ENCODE measurements at regions not wholly inside any gene's neighbourhood (a gene's known extent, or its start where the extent isn't known, plus 50 kb on each side); places are given as distances from the start of the nearest gene placed in this dataset.
A peak's percentile ranks its signal among the peaks of the same experiment; 100 is the strongest.

GRCh38 chr11:33633251-33634003, 67.2 kb downstream of the C11orf91 start:
- no peak overlapping the region for H3K4me3 ChIP-seq
- 42 to 54% methylated on average over 11 to 15 of the region's 15 CpGs for WGBS, 2 donors
- peak overlapping the region; percentile 77 to 86 (median 80) for H3K27ac ChIP-seq
- H3K27me3 ChIP-seq: no peaks in the 10 kb centered on the region
- no peak for DNase-seq
- no peaks in the 10 kb centered on the region for H3K9me3 ChIP-seq
- intact Hi-C loops (cut with DNase I): no loop called here
- peaks cover 5 to 65% (median 25%) of the 10 kb centered on the region in 3 donors for H3K4me1 ChIP-seq
- TF ChIP-seq CTCF (IDR thresholded peaks at IDR 0.05) (no peak), POLR2A (IDR thresholded peaks at IDR 0.05) (no peak)
- H3K36me3 ChIP-seq: no peaks in the 10 kb centered on the region

- DNase-seq: no peak
- TF ChIP-seq POLR2A (IDR thresholded peaks at IDR 0.05) (no peak), CTCF (IDR thresholded peaks at IDR 0.05) (no peak)
- H3K4me1 ChIP-seq: peaks cover 5 to 60% (median 25%) of the 10 kb centered on the region in 3 donors
- H3K9me3 ChIP-seq: no peaks in the 10 kb centered on the region
- WGBS, 2 donors: 89 to 90% methylated on average over 5 of the region's 5 CpGs
- peak overlapping the region in 3 of 4 donors; percentile 52 to 84 (median 55) for H3K27ac ChIP-seq
- H3K27me3 ChIP-seq: no peaks in the 10 kb centered on the region
- intact Hi-C loops (cut with DNase I): no loop called here
- no peak overlapping the region for H3K4me3 ChIP-seq
- no peaks in the 10 kb centered on the region for H3K36me3 ChIP-seq
These were observed 68.9 kb downstream of the C11orf91 start for GRCh38 chr11:33631749-33632091.

- no peak for DNase-seq
- Histone ChIP-seq H3K27me3 (no peaks in the 10 kb centered on the region), H3K36me3 (no peaks in the 10 kb centered on the region), H3K4me1 (peaks cover 5 to 54% (median 25%) of the 10 kb centered on the region in 3 donors), H3K9me3 (no peaks in the 10 kb centered on the region), H3K4me3 (no peak overlapping the region), H3K27ac (peak overlapping the region in 3 of 4 donors; percentile 28 to 55 (median 52))
- WGBS, 2 donors: 56 to 58% methylated on average over 9 to 12 of the region's 12 CpGs
- intact Hi-C loops (cut with DNase I): no loop called here
- no peak for TF ChIP-seq POLR2A (IDR thresholded peaks at IDR 0.05)
- no peak for TF ChIP-seq CTCF (IDR thresholded peaks at IDR 0.05)
These were observed 69.5 kb downstream of the C11orf91 start for GRCh38 chr11:33630936-33631748.

GRCh38 chr11:33624083-33624482, 76.5 kb downstream of the C11orf91 start:
- no peak for TF ChIP-seq CTCF (IDR thresholded peaks at IDR 0.05)
- no peak for TF ChIP-seq POLR2A (IDR thresholded peaks at IDR 0.05)
- DNase-seq: no peak
- Histone ChIP-seq H3K4me1 (no peaks in the 10 kb centered on the region), H3K27me3 (no peaks in the 10 kb centered on the region), H3K27ac (no peak overlapping the region), H3K4me3 (no peak overlapping the region), H3K9me3 (no peaks in the 10 kb centered on the region), H3K36me3 (no peaks in the 10 kb centered on the region)
- intact Hi-C loops (cut with DNase I): no loop called here

GRCh38 chr11:33622806-33623205, 77.8 kb downstream of the C11orf91 start:
- no peaks in the 10 kb centered on the region for H3K4me1 ChIP-seq
- H3K9me3 ChIP-seq: no peaks in the 10 kb centered on the region
- no peak for DNase-seq
- no peak overlapping the region for H3K4me3 ChIP-seq
- H3K36me3 ChIP-seq: no peaks in the 10 kb centered on the region
- H3K27me3 ChIP-seq: no peaks in the 10 kb centered on the region
- WGBS, 2 donors: 36 to 40% methylated on average over 5 of the region's 6 CpGs
- no peak for TF ChIP-seq CTCF (IDR thresholded peaks at IDR 0.05)
- no peak for TF ChIP-seq POLR2A (IDR thresholded peaks at IDR 0.05)
- H3K27ac ChIP-seq: no peak overlapping the region
- intact Hi-C loops (cut with DNase I): no loop called here
